ENCODE measurements at regions not wholly inside any gene's neighbourhood (a gene's known extent, or its start where the extent isn't known, plus 50 kb on each side); places are given as distances from the start of the nearest gene placed in this dataset.

- TF ChIP-seq CHD7 (IDR thresholded peaks at IDR 0.05; ENCODE audit: insufficient replicate concordance, low read length): no peak
- no peak for TF ChIP-seq SIX5 (IDR thresholded peaks at IDR 0.05; ENCODE audit: low read depth, low read length)
- TF ChIP-seq RAD21 (IDR thresholded peaks at IDR 0.05 in 1 of 2, conservative IDR thresholded peaks at IDR 0.05 in 1 of 2; ENCODE audit: low read depth in 2 of 2, low read length in 2 of 2): no peak
- TF ChIP-seq MAX (IDR thresholded peaks at IDR 0.05): no peak
Observed at GRCh38 chr3:157930000-157930780, 176.0 kb downstream of the SHOX2 start (continued).
